ENCODE measurements at regions not wholly inside any gene's neighbourhood (a gene's known extent, or its start where the extent isn't known, plus 50 kb on each side); places are given as distances from the start of the nearest gene placed in this dataset.

- no peak for DNase-seq (ENCODE audit: low spot score)
Observed at GRCh38 chr17:6940186-6940649, 55.6 kb upstream of the ALOX12 start.

DNA sequence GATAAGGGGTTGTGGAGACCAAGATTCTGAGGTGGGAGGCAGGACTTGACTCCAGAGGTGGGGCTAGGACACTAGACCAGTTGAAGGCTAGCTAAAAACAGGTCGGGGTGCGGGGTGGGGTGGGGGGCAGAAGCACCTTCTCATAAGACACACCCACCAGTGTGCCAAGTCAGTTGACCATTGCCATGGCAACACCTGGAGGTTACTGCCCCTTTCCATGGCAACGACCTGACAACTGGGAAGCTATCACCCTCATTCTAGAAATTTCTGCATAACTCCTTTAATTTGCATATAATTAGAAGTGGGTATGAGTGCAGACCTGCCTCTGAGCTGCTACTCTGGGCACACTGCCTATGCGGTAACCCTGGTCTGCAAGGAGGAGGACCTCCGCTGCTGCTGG is 53.9 kb upstream of the ALOX12 start:
- no peak for DNase-seq (ENCODE audit: low spot score)

- DNase-seq (ENCODE audit: low spot score): no peak
Observed at GRCh38 chr17:6943406-6943805, 52.4 kb upstream of the ALOX12 start.
